ENCODE measurements at regions not wholly inside any gene's neighbourhood (a gene's known extent, or its start where the extent isn't known, plus 50 kb on each side); places are given as distances from the start of the nearest gene placed in this dataset.
"Not testable (repeated sequence)": the region's sequence is repeated elsewhere in the genome, so short reads cannot be mapped to it uniquely, and the experiment has no call there.

- H3K4me3 ChIP-seq (ENCODE audit: low read depth, low read length): not testable (repeated sequence)
Observed at GRCh38 chr10:15921423-15921945, 61.2 kb upstream of the MINDY3 start.

GRCh38 chr10:15931376-15931775 is 71.1 kb upstream of the MINDY3 start:
- no peak overlapping the region for H3K4me3 ChIP-seq (ENCODE audit: low read depth, low read length)
- TF ChIP-seq CTCF (IDR thresholded peaks at IDR 0.05; ENCODE audit: low read depth, low read length, missing control alignments): no peak
- no peak for DNase-seq (ENCODE audit: low read depth)

More at GRCh38 chr10:15921423-15921945, 61.2 kb upstream of the MINDY3 start:
- not testable (repeated sequence) for DNase-seq (ENCODE audit: low read depth)

- not testable (repeated sequence) for H3K4me3 ChIP-seq (ENCODE audit: low read depth, low read length); DNase-seq (ENCODE audit: low read depth)
Observed at GRCh38 chr10:15939543-15939942, 79.2 kb upstream of the MINDY3 start.

GRCh38 chr10:15943426-15943825 is 83.1 kb upstream of the MINDY3 start:
- DNase-seq (ENCODE audit: low read depth): no peak
- no peak for TF ChIP-seq CTCF (IDR thresholded peaks at IDR 0.05; ENCODE audit: low read depth, low read length, missing control alignments)
- no peak overlapping the region for H3K4me3 ChIP-seq (ENCODE audit: low read depth, low read length)

- TF ChIP-seq CTCF (IDR thresholded peaks at IDR 0.05; ENCODE audit: low read depth, low read length, missing control alignments): no peak
- DNase-seq (ENCODE audit: low read depth): no peak
- no peak overlapping the region for H3K4me3 ChIP-seq (ENCODE audit: low read depth, low read length)
Observed at GRCh38 chr10:15954188-15954587, 93.9 kb upstream of the MINDY3 start.

- DNase-seq (ENCODE audit: low read depth): no peak
- no peak overlapping the region for H3K4me3 ChIP-seq (ENCODE audit: low read depth, low read length)
- no peak for TF ChIP-seq CTCF (IDR thresholded peaks at IDR 0.05; ENCODE audit: low read depth, low read length, missing control alignments)
Observed at GRCh38 chr10:15960277-15960676, 100.0 kb upstream of the MINDY3 start.

- DNase-seq (ENCODE audit: low read depth); H3K4me3 ChIP-seq (ENCODE audit: low read depth, low read length): not testable (repeated sequence)
Observed at GRCh38 chr10:15972736-15973135, 112.4 kb upstream of the MINDY3 start.

GRCh38 chr10:15985690-15986089 is 125.4 kb upstream of the MINDY3 start:
- no peak overlapping the region for H3K4me3 ChIP-seq (ENCODE audit: low read depth, low read length)
- no peak for TF ChIP-seq CTCF (IDR thresholded peaks at IDR 0.05; ENCODE audit: low read depth, low read length, missing control alignments)
- no peak for DNase-seq (ENCODE audit: low read depth)

Measured in GM12864 (cell line).